KMS-11 (cell line): ENCODE measurements at regions not wholly inside any gene's neighbourhood (a gene's known extent, or its start where the extent isn't known, plus 50 kb on each side); places are given as distances from the start of the nearest gene placed in this dataset.

Experiments
- H2AFZ ChIP-seq: fragments of 200-600 bp; sonication (generic); 2 replicates; pipeline ENCODE4 v1.6.1; 2016; ENCODE audit warnings: antibody characterized with exemption, mixed run types, low read depth
- H3K27ac ChIP-seq: fragments of 200-600 bp; sonication (generic); 2 replicates; pipeline ENCODE4 v1.6.1; 2016; ENCODE audit warnings: mild to moderate bottlenecking, mixed run types
- H3K27me3 ChIP-seq: fragments of 200-600 bp; sonication (generic); 2 replicates; pipeline ENCODE4 v1.6.1; 2017; ENCODE audit warnings: mild to moderate bottlenecking, low read depth, mixed run types, moderate library complexity; ENCODE audit not compliant: insufficient read depth
- H3K36me3 ChIP-seq: fragments of 200-600 bp; sonication (generic); 2 replicates; pipeline ENCODE4 v1.6.1; 2017; ENCODE audit warnings: mild to moderate bottlenecking, mixed run types; ENCODE audit not compliant: insufficient read depth
- H3K4me1 ChIP-seq: fragments of 200-600 bp; sonication (generic); 2 replicates; pipeline ENCODE4 v1.6.1; 2016; ENCODE audit warnings: mild to moderate bottlenecking, low read depth, mixed run types; ENCODE audit not compliant: poor library complexity, severe bottlenecking
- H3K4me2 ChIP-seq: fragments of 200-600 bp; sonication (generic); 2 replicates; pipeline ENCODE4 v1.7.0; 2016; ENCODE audit warnings: mild to moderate bottlenecking, mixed run types
- H3K4me3 ChIP-seq: fragments of 200-600 bp; sonication (generic); IDR thresholded peaks from 2 replicates; pipeline ENCODE4 v1.6.1; 2017; ENCODE audit warnings: low read depth, low read length, mixed read lengths; ENCODE audit not compliant: insufficient read depth
- H3K79me2 ChIP-seq: fragments of 200-600 bp; sonication (generic); 2 replicates; pipeline ENCODE4 v1.6.1; 2016; ENCODE audit warnings: low read depth, mixed run types; ENCODE audit not compliant: insufficient read depth
- H3K9ac ChIP-seq: fragments of 200-600 bp; sonication (generic); 2 replicates; pipeline ENCODE4 v1.6.1; 2016; ENCODE audit warnings: mild to moderate bottlenecking, mixed run types
- H4K20me1 ChIP-seq: fragments of 200-600 bp; sonication (generic); 2 replicates; pipeline ENCODE4 v1.6.1; 2016; ENCODE audit warnings: mild to moderate bottlenecking, mixed run types; ENCODE audit not compliant: insufficient read depth
- TF ChIP-seq, protein P1 (sequence below): fragments of 200-600 bp; sonication (generic); conservative IDR thresholded peaks from 2 replicates; pipeline ENCODE4 v1.6.1; 2017; ENCODE audit warnings: low read depth, mild to moderate bottlenecking, antibody characterized with exemption, low read length, moderate library complexity, mixed read lengths

DNA sequence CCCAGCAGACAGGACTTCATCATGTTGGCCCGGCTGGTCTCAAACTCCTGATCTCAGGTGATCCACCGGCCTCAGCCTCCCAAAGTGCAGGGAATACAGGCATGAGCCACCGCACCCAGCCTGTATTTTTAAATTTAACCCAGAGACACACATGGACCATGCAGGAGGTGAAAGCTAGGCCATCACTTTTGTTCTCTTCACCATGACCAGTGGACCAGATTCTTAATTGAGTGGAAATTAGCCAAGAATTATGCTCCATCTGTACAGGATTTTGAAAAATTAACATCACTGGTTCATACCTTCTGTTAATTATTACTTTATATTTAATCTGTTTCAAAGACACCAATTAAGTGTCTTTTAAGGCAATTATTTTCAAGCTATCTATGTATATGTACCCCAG lies 493.6 kb upstream of the NOX3 start:
- Histone ChIP-seq H3K4me2 (no peak overlapping the region), H3K27me3 (no peaks in the 10 kb centered on the region), H3K4me1 (no peaks in the 10 kb centered on the region), H3K36me3 (no peaks in the 10 kb centered on the region), H2AFZ (no peak overlapping the region), H3K4me3 (no peak overlapping the region), H3K9ac (no peak overlapping the region), H3K79me2 (no peaks in the 10 kb centered on the region), H4K20me1 (no peaks in the 10 kb centered on the region), H3K27ac (no peak overlapping the region)
- TF ChIP-seq, protein P1, sequence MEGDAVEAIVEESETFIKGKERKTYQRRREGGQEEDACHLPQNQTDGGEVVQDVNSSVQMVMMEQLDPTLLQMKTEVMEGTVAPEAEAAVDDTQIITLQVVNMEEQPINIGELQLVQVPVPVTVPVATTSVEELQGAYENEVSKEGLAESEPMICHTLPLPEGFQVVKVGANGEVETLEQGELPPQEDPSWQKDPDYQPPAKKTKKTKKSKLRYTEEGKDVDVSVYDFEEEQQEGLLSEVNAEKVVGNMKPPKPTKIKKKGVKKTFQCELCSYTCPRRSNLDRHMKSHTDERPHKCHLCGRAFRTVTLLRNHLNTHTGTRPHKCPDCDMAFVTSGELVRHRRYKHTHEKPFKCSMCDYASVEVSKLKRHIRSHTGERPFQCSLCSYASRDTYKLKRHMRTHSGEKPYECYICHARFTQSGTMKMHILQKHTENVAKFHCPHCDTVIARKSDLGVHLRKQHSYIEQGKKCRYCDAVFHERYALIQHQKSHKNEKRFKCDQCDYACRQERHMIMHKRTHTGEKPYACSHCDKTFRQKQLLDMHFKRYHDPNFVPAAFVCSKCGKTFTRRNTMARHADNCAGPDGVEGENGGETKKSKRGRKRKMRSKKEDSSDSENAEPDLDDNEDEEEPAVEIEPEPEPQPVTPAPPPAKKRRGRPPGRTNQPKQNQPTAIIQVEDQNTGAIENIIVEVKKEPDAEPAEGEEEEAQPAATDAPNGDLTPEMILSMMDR = no peak

DNA sequence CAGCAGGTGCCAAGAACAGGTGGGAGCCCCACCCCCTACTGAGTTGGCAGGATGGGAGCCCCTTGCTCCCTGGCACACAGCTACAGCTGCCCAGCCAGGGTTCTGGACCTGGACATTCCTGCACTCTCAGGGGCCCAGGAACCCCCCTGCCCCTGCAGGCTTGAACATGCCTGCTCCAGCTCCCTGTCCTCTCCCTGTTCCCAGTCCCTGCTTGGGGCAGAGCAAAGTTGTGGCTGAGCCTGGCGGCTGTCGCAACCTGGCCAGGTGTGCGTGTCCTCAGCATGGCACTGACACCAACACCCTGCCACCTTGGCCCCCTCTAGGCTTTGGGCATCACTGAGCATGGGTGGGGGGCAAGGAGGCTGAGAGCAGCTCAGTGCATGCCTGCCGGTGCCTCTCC lies 491.2 kb upstream of the NOX3 start:
- Histone ChIP-seq H3K4me3 (no peak overlapping the region), H3K27ac (no peak overlapping the region), H3K27me3 (no peaks in the 10 kb centered on the region), H3K9ac (no peak overlapping the region), H3K36me3 (no peaks in the 10 kb centered on the region), H3K79me2 (no peaks in the 10 kb centered on the region), H3K4me1 (no peaks in the 10 kb centered on the region), H2AFZ (no peak overlapping the region), H4K20me1 (no peaks in the 10 kb centered on the region), H3K4me2 (no peak overlapping the region)
- TF ChIP-seq, protein P1 = no peak

DNA sequence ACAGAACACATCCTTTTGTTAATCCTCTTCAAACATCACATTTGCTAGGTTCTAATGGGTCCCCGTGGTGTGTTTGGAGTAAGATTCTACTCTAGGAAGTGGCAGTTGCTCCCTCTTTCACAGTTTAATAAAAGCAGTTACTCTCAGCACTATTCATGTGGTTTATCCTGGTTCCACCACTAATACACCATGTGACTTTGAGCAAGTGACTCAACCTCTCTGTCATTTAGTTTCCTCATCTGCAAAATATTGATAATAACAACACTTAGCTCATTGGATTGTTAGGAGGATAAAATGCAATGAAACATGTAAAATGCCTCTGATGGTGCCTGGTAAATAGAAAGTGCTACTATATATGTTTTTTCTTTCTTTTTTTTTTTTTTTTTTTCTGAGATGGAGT lies 488.0 kb upstream of the NOX3 start:
- no peaks in the 10 kb centered on the region for H4K20me1 ChIP-seq

DNA sequence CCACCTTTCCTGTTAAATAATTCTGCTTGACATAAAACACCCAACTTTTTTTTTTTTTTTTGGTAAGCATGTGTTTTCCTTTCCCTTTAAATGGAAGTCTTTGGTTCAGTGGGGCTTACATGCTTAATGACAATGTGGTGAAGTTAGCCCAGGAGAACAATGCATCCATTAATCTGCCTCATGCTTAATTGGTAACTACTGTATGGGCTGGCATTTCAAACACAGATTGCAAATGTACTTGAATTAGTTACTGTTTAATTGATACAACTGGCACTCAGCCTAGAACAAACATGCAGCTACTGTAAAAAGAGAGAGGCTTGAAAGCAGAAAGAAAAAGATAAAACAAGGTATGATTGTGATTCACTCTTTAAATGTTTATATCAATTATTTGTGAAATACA lies 483.6 kb upstream of the NOX3 start:
- H3K79me2 ChIP-seq = no peaks in the 10 kb centered on the region
- no peak overlapping the region for H3K9ac ChIP-seq
- no peak overlapping the region for H3K4me3 ChIP-seq
- H3K36me3 ChIP-seq = no peaks in the 10 kb centered on the region
- H3K4me1 ChIP-seq = no peaks in the 10 kb centered on the region
- H2AFZ ChIP-seq = no peak overlapping the region
- H3K4me2 ChIP-seq = no peak overlapping the region
- H3K27me3 ChIP-seq = no peaks in the 10 kb centered on the region
- TF ChIP-seq, protein P1 = no peak
- no peaks in the 10 kb centered on the region for H4K20me1 ChIP-seq
- H3K27ac ChIP-seq = no peak overlapping the region

More for the DNA sequence above, 488.0 kb upstream of the NOX3 start:
- TF ChIP-seq, protein P1 = no peak
- H3K4me1 ChIP-seq = no peaks in the 10 kb centered on the region
- no peak overlapping the region for H3K4me3 ChIP-seq
- H3K27ac ChIP-seq = no peak overlapping the region
- H3K9ac ChIP-seq = no peak overlapping the region
- no peak overlapping the region for H2AFZ ChIP-seq
- no peak overlapping the region for H3K4me2 ChIP-seq
- H3K79me2 ChIP-seq = no peaks in the 10 kb centered on the region
- no peaks in the 10 kb centered on the region for H3K27me3 ChIP-seq
- no peaks in the 10 kb centered on the region for H3K36me3 ChIP-seq

DNA sequence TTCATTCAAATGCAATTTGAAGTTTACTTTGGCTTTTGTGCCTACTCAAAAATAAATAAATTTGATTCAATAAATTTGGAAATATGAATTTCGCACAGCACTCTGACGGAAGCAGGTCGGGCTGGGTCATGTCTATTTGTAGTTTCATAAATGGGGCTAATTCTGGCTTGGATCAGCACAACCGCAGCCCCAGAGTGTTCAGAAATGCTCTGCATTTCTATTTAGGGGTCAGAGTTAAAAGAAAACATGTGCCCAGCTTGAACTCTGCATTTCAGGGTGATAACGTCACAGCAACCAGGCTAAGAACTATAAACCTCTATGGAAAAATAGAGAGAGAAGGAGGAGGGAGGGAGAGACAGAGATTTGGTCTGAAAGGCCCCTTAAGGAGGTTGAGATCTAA lies 480.9 kb upstream of the NOX3 start:
- H2AFZ ChIP-seq = no peak overlapping the region
- H4K20me1 ChIP-seq = no peaks in the 10 kb centered on the region
- H3K27ac ChIP-seq = no peak overlapping the region

More for the DNA sequence above, 480.9 kb upstream of the NOX3 start:
- Histone ChIP-seq H3K27me3 (no peaks in the 10 kb centered on the region), H3K79me2 (no peaks in the 10 kb centered on the region), H3K36me3 (no peaks in the 10 kb centered on the region), H3K9ac (no peak overlapping the region), H3K4me3 (no peak overlapping the region), H3K4me1 (no peaks in the 10 kb centered on the region), H3K4me2 (no peak overlapping the region)
- TF ChIP-seq, protein P1 = no peak
